Gastrocnemius medialis (tissue), 4 donors: ENCODE measurements at regions not wholly inside any gene's neighbourhood (a gene's known extent, or its start where the extent isn't known, plus 50 kb on each side); places are given as distances from the start of the nearest gene placed in this dataset.

Experiments used
- POLR2A ChIP-seq, 2 donors: fragments of 450-650 bp; IDR thresholded peaks; one replicate each; pipeline ENCODE4 v1.6.1; 2017; ENCODE audit warnings: antibody characterized with exemption in 2 of 2, mild to moderate bottlenecking in 2 of 2, moderate library complexity in 2 of 2
- TF ChIP-seq, protein P1 (sequence below), 5 experiments: fragments of 450-650 bp in 3 of 5; fragments of 200-600 bp in 2 of 5; sonication (generic) in 2 of 5; IDR thresholded peaks in 4 of 5; conservative IDR thresholded peaks in 1 of 5; 1 replicate in 4 of 5; 2 replicates in 1 of 5; pipeline ENCODE4 v1.5.1; 2016 to 2019; ENCODE audit warnings: antibody characterized with exemption in 5 of 5, mild to moderate bottlenecking in 3 of 5, moderate library complexity in 3 of 5

- TF ChIP-seq, protein P1, sequence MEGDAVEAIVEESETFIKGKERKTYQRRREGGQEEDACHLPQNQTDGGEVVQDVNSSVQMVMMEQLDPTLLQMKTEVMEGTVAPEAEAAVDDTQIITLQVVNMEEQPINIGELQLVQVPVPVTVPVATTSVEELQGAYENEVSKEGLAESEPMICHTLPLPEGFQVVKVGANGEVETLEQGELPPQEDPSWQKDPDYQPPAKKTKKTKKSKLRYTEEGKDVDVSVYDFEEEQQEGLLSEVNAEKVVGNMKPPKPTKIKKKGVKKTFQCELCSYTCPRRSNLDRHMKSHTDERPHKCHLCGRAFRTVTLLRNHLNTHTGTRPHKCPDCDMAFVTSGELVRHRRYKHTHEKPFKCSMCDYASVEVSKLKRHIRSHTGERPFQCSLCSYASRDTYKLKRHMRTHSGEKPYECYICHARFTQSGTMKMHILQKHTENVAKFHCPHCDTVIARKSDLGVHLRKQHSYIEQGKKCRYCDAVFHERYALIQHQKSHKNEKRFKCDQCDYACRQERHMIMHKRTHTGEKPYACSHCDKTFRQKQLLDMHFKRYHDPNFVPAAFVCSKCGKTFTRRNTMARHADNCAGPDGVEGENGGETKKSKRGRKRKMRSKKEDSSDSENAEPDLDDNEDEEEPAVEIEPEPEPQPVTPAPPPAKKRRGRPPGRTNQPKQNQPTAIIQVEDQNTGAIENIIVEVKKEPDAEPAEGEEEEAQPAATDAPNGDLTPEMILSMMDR (IDR thresholded peaks at IDR 0.05 in 4 of 5, conservative IDR thresholded peaks at IDR 0.05 in 1 of 5), result no peak
- no peak for TF ChIP-seq POLR2A (IDR thresholded peaks at IDR 0.05)
Measured at GRCh38 chr2:83640506-83640905, 818.6 kb downstream of the SUCLG1 start.
